Activated CD4-positive, alpha-beta T cell treated with anti-CD3 and anti-CD28 coated beads for 48 hours (primary cell): ENCODE measurements at regions not wholly inside any gene's neighbourhood (a gene's known extent, or its start where the extent isn't known, plus 50 kb on each side); places are given as distances from the start of the nearest gene placed in this dataset.
A peak's percentile ranks its signal among the peaks of the same experiment; 100 is the strongest.

Experiments
- DNase-seq: peaks from one replicate; pipeline ENCODE4 v3.0.0-alpha.2; 2020

GRCh38 chr1:204736836-204737235, 51.3 kb upstream of the LRRN2 start:
- DNase-seq = no peak

GRCh38 chr1:204738506-204738905, 53.0 kb upstream of the LRRN2 start:
- DNase-seq = no peak

- DNase-seq = no peak
These were observed 54.8 kb upstream of the LRRN2 start for GRCh38 chr1:204740354-204740753.

GRCh38 chr1:204741440-204741839, 55.9 kb upstream of the LRRN2 start:
- no peak for DNase-seq

- DNase-seq = no peak
These were observed 57.2 kb upstream of the LRRN2 start for GRCh38 chr1:204742676-204743251.

GRCh38 chr1:204744107-204744779, 58.7 kb upstream of the LRRN2 start:
- no peak for DNase-seq

GRCh38 chr1:204746838-204747442, 61.4 kb upstream of the LRRN2 start:
- DNase-seq = peak; percentile 60

- no peak for DNase-seq
These were observed 65.9 kb upstream of the LRRN2 start for GRCh38 chr1:204751480-204751879.

- DNase-seq = no peak
These were observed 66.5 kb upstream of the LRRN2 start for GRCh38 chr1:204751883-204752687.

- no peak for DNase-seq
These were observed 67.1 kb upstream of the LRRN2 start for GRCh38 chr1:204752688-204753040.

GRCh38 chr1:204754821-204755220, 69.3 kb upstream of the LRRN2 start:
- no peak for DNase-seq

- no peak for DNase-seq
These were observed 70.8 kb upstream of the LRRN2 start for GRCh38 chr1:204756349-204756748.

GRCh38 chr1:204756811-204757210, 71.3 kb upstream of the LRRN2 start:
- no peak for DNase-seq

- no peak for DNase-seq
These were observed 73.1 kb upstream of the LRRN2 start for GRCh38 chr1:204758601-204759000.

- DNase-seq = no peak
These were observed 74.8 kb upstream of the LRRN2 start for GRCh38 chr1:204760350-204760749.

- DNase-seq = no peak
These were observed 75.2 kb upstream of the LRRN2 start for GRCh38 chr1:204760757-204761156.

GRCh38 chr1:204763773-204764427, 78.4 kb upstream of the LRRN2 start:
- DNase-seq = peak; percentile 85

- no peak for DNase-seq
These were observed 84.5 kb upstream of the LRRN2 start for GRCh38 chr1:204769997-204770396.

- DNase-seq = no peak
These were observed 85.8 kb upstream of the LRRN2 start for GRCh38 chr1:204771358-204771757.

GRCh38 chr1:204773246-204773645, 87.7 kb upstream of the LRRN2 start:
- DNase-seq = no peak

- no peak for DNase-seq
These were observed 90.0 kb upstream of the LRRN2 start for GRCh38 chr1:204775546-204775945.

- no peak for DNase-seq
These were observed 92.1 kb upstream of the LRRN2 start for GRCh38 chr1:204777591-204777990.

GRCh38 chr1:204780630-204781029, 90.0 kb upstream of the NFASC start:
- DNase-seq = no peak
